DMS153 treated with DMSO at 0.1 percent for 48 hours (cell line): ENCODE measurements at regions not wholly inside any gene's neighbourhood (a gene's known extent, or its start where the extent isn't known, plus 50 kb on each side); places are given as distances from the start of the nearest gene placed in this dataset.
"Not testable (repeated sequence)": the region's sequence is repeated elsewhere in the genome, so short reads cannot be mapped to it uniquely, and the experiment has no call there.

Experiments used
- DNase-seq: peaks from one replicate; lab custom pipeline; 2025; ENCODE audit not compliant: unreplicated experiment; lab: John Stamatoyannopoulos, UW

DNA sequence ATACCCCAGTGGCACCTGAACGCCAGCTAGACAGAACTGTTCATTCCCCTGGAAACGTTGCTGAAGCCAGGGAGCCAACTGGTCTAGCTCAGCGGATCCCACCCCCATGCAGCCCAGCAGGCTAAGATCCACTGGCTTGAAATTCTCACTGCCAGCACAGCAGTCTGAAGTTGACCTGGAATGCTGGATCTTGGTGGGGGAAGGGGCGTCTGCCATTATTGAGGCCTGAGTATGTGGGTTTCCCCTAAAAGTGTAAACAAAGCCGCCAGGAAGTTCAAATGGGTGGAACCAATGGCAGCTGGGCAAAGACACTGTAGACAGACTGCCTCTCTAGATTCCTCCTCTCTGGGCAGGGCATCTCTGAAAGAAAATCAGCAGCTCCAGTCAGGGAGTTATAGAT lies 213.0 kb downstream of the NKX6-1 start:
- DNase-seq: no peak

DNA sequence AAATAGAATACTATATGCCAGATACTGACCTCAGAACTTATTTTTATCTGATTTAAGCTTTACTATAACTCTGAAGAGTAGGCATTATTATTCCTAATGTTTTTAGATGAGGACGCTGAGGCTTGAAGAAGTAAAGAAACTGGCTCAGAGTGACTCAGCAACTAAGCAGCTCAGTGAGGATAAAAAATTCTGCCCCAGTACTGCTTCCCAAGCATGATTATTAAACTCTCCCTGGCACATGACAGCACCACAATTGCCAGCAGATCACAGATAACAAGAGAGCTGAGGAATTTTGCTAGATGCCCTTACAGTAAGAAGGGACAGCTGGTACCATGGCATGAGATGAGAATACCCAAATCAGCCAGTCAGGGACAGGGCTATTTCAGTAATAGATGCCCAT lies 219.4 kb downstream of the NKX6-1 start:
- no peak for DNase-seq

DNA sequence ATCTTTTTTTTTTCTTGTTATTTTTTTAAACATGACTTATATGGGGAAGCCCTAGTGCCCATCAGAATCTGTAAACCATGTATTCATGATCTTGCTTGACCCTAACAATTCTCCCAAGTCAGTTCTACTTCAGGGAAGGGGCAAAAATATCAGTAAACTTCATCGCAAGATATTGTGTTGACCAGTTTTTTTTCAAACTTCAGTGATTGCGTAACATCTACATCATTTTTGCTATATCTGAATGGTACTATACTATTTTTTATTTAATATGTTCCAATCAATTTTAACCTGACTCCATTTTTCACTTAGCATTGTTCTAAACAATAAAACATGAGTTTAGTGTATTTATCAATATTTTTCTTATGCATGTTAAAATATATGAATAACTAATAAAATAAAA lies 221.2 kb downstream of the NKX6-1 start:
- no peak for DNase-seq

- DNase-seq: no peak
Measured at GRCh38 chr4:84276752-84277151, 222.3 kb downstream of the NKX6-1 start.

GRCh38 chr4:84269536-84270044 lies 229.5 kb downstream of the NKX6-1 start:
- no peak for DNase-seq

GRCh38 chr4:84264652-84265051 lies 234.4 kb downstream of the NKX6-1 start:
- DNase-seq: no peak

GRCh38 chr4:84263415-84263814 lies 235.7 kb downstream of the NKX6-1 start:
- no peak for DNase-seq

GRCh38 chr4:84260495-84260894 lies 238.6 kb downstream of the NKX6-1 start:
- DNase-seq: no peak

DNA sequence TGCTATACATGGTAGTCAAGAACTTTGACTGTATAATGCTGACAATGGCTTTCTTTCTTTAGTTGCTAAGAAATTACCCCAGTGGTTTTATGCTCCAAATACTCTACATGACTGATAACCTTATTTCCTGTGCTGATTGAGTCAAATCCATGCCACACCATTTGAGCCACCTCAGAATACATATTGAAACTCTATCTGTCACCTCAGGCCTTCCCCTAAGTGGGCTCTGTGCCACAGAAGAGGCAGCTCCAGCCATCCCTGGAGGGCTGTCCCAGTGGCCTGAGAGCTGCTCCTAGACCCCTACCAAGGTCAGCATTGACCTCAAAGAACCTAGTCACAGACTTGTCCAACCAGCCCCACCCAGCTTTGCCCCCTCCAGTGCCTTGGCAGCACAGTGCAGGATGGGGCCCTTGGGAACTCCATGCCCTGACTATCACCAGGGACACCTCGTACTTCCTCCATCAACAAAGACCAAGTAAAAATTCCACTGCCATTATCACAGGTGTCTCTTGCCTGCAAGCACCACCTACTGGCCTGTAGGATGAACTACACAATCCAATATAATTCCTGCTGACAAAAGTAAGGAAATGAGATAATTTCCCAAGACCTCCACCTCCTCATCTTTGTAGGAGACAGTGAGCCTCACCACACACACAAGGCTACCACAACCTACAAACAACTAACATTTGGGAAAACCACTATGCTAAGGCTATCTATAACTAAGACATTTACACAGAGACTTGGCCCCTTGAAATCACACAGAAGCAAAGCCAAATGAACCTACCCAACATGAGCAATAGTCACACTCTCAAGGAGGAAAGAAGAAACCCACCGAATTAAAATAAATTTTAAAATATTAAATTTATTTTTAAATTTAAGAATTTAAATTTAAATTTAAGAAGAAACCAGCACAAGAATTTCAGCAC lies 239.9 kb downstream of the NKX6-1 start:
- no peak for DNase-seq

DNA sequence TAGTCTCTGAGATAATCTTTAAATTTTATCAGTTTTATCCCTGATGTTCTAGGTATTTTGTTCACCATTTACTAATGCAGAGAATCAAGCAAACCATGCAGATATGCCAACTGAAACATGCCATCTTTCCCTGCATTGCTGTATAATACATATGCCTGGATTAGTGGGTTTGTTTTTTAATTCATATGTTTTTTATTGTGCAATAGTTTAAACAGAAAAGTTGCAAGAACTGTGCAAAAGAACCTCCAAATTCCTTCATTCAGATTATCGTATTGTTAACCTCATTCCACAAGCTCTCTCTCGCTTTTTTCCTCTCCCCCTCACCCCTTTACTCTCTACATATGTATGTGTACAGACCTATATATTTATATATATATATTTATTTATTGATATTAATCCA lies 244.6 kb downstream of the NKX6-1 start:
- DNase-seq: no peak

GRCh38 chr4:84249521-84249920 lies 249.6 kb downstream of the NKX6-1 start:
- DNase-seq: no peak

DNA sequence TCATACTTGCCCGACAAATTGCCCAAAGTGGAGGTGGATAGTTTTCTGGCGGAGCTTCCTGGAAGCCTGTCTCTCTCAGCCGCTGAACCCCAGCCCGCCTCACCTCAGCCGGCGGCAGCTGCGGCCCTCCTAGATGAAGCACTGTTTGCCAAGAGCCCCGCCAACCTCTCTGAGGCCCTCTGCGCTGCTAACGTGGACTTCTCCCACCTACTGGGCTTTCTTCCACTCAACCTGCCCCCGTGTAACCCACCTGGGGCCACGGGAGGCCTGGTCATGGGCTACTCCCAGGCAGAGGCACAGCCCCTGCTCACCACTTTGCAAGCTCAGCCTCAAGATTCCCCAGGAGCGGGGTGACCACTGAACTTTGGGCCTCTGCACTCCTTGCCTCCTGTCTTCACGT lies 254.1 kb downstream of the NKX6-1 start:
- not testable (repeated sequence) for DNase-seq

DNA sequence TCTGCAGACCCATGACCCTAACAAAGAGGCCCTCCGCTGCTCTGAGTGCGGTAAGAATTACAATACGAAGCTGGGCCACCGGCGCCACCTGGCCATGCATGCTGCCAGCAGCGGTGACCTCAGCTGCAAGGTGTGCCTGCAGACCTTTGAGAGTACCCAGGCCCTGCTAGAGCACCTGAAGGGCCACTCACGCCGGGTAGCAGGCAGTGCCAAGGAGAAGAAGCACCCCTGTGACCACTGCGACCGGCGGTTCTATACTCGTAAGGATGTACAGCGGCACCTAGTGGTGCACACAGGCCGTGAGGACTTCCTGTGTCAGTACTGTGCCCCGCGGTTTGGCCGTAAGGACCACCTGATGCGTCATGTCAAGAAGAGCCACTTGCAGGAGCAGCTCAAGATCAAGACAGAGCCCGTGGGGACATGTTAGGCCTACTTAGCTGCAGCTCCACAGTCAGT lies 254.7 kb downstream of the NKX6-1 start:
- not testable (repeated sequence) for DNase-seq

- no peak for DNase-seq
Measured at GRCh38 chr4:84243685-84244084, 255.4 kb downstream of the NKX6-1 start.

- no peak for DNase-seq
Measured at GRCh38 chr4:84239278-84239845, 259.7 kb downstream of the NKX6-1 start.

GRCh38 chr4:84238247-84239090 lies 260.6 kb downstream of the NKX6-1 start:
- DNase-seq: no peak

- no peak for DNase-seq
Measured at GRCh38 chr4:84237008-84237407, 262.1 kb downstream of the NKX6-1 start.

DNA sequence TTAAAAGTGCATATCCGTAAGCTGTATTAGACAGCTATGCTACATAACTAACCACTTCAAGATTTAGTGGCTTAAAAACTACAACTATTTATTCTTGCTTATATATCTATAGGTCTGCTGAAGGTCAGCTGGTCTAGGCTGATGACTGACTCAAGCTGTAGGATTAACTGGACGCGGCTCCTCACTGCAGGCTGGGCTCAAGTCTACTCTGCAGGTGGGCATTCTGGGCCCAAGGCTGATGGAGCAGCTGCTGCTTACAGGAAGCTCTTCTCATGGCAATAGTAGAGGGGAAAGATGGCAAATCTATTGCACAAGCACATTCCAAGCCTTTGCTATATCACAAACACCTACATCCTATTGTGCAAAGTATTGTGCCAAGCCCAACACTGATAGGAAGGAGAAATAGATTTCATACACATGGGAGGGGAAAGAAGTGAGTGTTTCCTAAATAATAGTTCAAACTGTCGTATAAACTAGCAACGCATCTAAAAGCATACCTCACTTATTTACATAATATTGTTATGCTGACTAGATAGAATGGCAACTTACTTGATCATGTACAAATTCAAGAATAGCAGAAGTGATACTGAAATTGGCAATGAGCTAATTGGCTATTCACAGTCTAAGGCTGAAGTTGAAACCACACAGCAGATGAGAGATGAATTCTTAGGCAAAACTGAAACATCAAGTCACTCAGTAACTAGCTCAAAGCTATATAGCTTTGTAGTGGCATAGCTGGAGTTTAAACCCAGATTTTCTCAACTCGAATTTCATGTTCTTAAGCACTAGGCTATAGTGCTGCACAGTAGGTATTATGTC lies 263.8 kb downstream of the NKX6-1 start:
- no peak for DNase-seq

GRCh38 chr4:84232309-84233095 lies 266.6 kb downstream of the NKX6-1 start:
- no peak for DNase-seq
